ENCODE measurements at regions not wholly inside any gene's neighbourhood (a gene's known extent, or its start where the extent isn't known, plus 50 kb on each side); places are given as distances from the start of the nearest gene placed in this dataset.

DNA sequence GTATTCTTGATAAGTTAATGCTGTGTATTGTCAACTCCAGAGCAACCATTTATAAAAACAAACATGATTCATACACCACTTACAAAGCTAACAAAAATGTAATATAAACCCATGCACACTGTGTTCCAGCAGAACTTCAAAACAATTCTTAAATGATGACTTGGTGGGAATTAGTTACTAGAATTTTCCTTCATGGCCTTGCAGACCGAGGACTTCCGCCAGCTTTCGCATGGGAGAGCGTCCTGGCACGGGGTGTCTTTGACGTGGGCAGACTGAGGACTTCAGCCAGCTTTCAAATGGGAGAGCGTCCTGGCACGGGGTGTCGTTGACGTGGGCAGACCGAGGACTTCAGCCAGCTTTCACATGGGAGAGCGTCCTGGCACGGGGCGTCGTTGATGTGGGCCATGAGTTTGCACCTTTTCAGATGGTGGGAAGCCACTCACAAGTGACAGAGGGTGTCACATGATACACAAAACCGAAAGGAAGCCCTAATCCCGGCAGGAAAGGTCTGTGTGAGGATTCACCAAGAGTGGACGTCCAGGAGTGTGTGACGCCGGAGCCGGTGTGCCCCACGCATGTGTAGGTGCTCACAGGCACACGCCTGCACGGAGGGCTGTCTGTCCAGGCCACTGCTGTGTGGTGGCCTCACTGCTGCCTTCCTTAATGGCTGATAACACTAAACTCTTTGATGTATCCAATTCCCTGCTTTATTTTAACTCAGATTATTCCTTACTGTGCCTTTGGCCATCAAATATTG, 211.3 kb upstream of the IRX4 start:
- H3K36me3 ChIP-seq (ENCODE audit: low read depth, low read length): no peaks in the 10 kb centered on the region
- no peaks in the 10 kb centered on the region for H4K20me1 ChIP-seq (ENCODE audit: low read length)
- no peaks in the 10 kb centered on the region for H3K79me2 ChIP-seq (ENCODE audit: low read length)
- POLR2A ChIA-PET (ENCODE audit: unreplicated experiment): no interaction called here
- no peak overlapping the region for H3K4me2 ChIP-seq (ENCODE audit: low read length)
- no TSS peak for BruUV-seq (replicated peaks)
- no peak overlapping the region for H3K9ac ChIP-seq (ENCODE audit: low read length)
- TF ChIP-seq EZH2phosphoT487 (IDR thresholded peaks at IDR 0.05; ENCODE audit: borderline replicate concordance, low read length): no peak
- TF ChIP-seq, protein P1, sequence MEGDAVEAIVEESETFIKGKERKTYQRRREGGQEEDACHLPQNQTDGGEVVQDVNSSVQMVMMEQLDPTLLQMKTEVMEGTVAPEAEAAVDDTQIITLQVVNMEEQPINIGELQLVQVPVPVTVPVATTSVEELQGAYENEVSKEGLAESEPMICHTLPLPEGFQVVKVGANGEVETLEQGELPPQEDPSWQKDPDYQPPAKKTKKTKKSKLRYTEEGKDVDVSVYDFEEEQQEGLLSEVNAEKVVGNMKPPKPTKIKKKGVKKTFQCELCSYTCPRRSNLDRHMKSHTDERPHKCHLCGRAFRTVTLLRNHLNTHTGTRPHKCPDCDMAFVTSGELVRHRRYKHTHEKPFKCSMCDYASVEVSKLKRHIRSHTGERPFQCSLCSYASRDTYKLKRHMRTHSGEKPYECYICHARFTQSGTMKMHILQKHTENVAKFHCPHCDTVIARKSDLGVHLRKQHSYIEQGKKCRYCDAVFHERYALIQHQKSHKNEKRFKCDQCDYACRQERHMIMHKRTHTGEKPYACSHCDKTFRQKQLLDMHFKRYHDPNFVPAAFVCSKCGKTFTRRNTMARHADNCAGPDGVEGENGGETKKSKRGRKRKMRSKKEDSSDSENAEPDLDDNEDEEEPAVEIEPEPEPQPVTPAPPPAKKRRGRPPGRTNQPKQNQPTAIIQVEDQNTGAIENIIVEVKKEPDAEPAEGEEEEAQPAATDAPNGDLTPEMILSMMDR (conservative IDR thresholded peaks at IDR 0.05; ENCODE audit: low read depth, low read length): no peak
- no peak for TF ChIP-seq EZH2 (IDR thresholded peaks at IDR 0.05; ENCODE audit: low read length, unreplicated experiment)
- H3K4me3 ChIP-seq (ENCODE audit: low read length): no peak overlapping the region
- intact Hi-C loops (cut with micrococcal nuclease): no loop called here
- peaks cover 3% of the 10 kb centered on the region; the same call in 1 of the 2 replicates for H3K4me1 ChIP-seq (ENCODE audit: insufficient read depth, low read length)
- no peak overlapping the region for H2AFZ ChIP-seq (ENCODE audit: low read length)
- peak overlapping the region; percentile 49; the same call in 1 of the 2 replicates for H3K27ac ChIP-seq (ENCODE audit: low read length)
- ATAC-seq (peak; percentile 54), DNase-seq (peak; percentile 65)
- CTCF ChIA-PET: no interaction called here
- H3K9me2 ChIP-seq (replicated peaks; ENCODE audit: low read length): no peaks in the 10 kb centered on the region
- H3K9me3 ChIP-seq (ENCODE audit: low read length): no peaks in the 10 kb centered on the region
- H3K27me3 ChIP-seq (ENCODE audit: low read length): no peaks in the 10 kb centered on the region
- H3F3A ChIP-seq (ENCODE audit: low read length, unreplicated experiment): no peaks in the 10 kb centered on the region

DNA sequence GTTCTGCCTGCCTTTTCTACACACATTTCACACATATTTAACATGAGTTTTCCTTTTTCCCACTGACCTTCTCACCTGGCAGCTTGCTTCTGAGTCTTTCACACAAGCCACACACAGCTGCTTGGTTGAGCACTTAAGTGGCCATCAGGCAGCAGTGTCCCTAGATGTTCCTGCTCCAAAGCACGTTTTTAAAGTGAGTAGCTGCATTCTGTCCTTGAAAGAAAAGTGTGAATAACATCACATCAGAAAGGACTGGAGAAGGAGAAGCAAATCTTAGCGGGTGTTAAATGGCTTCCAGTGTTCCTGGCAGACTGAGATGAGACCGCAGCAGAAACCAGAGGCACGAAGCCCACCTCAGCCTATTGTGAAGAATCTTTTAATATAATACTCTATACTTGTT, 209.2 kb upstream of the IRX4 start:
- Histone ChIP-seq H3K27me3 (ENCODE audit: low read length) (no peaks in the 10 kb centered on the region), H3K9ac (ENCODE audit: low read length) (no peak overlapping the region), H3K27ac (ENCODE audit: low read length) (no peak overlapping the region), H3K36me3 (ENCODE audit: low read depth, low read length) (no peaks in the 10 kb centered on the region), H3K4me3 (ENCODE audit: low read length) (no peak overlapping the region), H3F3A (ENCODE audit: low read length, unreplicated experiment) (no peaks in the 10 kb centered on the region), H3K9me3 (ENCODE audit: low read length) (no peaks in the 10 kb centered on the region), H3K9me2 (replicated peaks; ENCODE audit: low read length) (no peaks in the 10 kb centered on the region), H3K79me2 (ENCODE audit: low read length) (no peaks in the 10 kb centered on the region), H2AFZ (ENCODE audit: low read length) (no peak overlapping the region), H4K20me1 (ENCODE audit: low read length) (no peaks in the 10 kb centered on the region), H3K4me1 (ENCODE audit: insufficient read depth, low read length) (peaks cover 3% of the 10 kb centered on the region; the same call in 1 of the 2 replicates), H3K4me2 (ENCODE audit: low read length) (no peak overlapping the region)
- CTCF ChIA-PET: no interaction called here
- TF ChIP-seq, protein P1 (conservative IDR thresholded peaks at IDR 0.05; ENCODE audit: low read depth, low read length): no peak
- TF ChIP-seq EZH2phosphoT487 (IDR thresholded peaks at IDR 0.05; ENCODE audit: borderline replicate concordance, low read length) (no peak), EZH2 (IDR thresholded peaks at IDR 0.05; ENCODE audit: low read length, unreplicated experiment) (no peak)
- intact Hi-C loops (cut with micrococcal nuclease): no loop called here
- DNase-seq: no peak
- POLR2A ChIA-PET (ENCODE audit: unreplicated experiment): no interaction called here
- BruUV-seq (replicated peaks): no TSS peak
- ATAC-seq: no peak

GRCh38 chr5:2087980-2088379, 205.3 kb upstream of the IRX4 start:
- TF ChIP-seq EZH2phosphoT487 (IDR thresholded peaks at IDR 0.05; ENCODE audit: borderline replicate concordance, low read length) (no peak), EZH2 (IDR thresholded peaks at IDR 0.05; ENCODE audit: low read length, unreplicated experiment) (no peak)
- TF ChIP-seq, protein P1 (conservative IDR thresholded peaks at IDR 0.05; ENCODE audit: low read depth, low read length): no peak
- Histone ChIP-seq H3K4me1 (ENCODE audit: insufficient read depth, low read length) (no peaks in the 10 kb centered on the region), H3K79me2 (ENCODE audit: low read length) (no peaks in the 10 kb centered on the region), H3K4me2 (ENCODE audit: low read length) (no peak overlapping the region), H3K27me3 (ENCODE audit: low read length) (0 out of 2 replicates have a peak, but pooled peaks cover 3% of the 10 kb centered on the region), H3K27ac (ENCODE audit: low read length) (no peak overlapping the region), H3K36me3 (ENCODE audit: low read depth, low read length) (no peaks in the 10 kb centered on the region), H4K20me1 (ENCODE audit: low read length) (no peaks in the 10 kb centered on the region), H2AFZ (ENCODE audit: low read length) (no peak overlapping the region), H3K9ac (ENCODE audit: low read length) (no peak overlapping the region), H3K4me3 (ENCODE audit: low read length) (no peak overlapping the region), H3K9me3 (ENCODE audit: low read length) (no peaks in the 10 kb centered on the region), H3F3A (ENCODE audit: low read length, unreplicated experiment) (no peaks in the 10 kb centered on the region), H3K9me2 (replicated peaks; ENCODE audit: low read length) (no peaks in the 10 kb centered on the region)
- ATAC-seq (no peak), DNase-seq (no peak)
- no TSS peak for BruUV-seq (replicated peaks)
- CTCF ChIA-PET: no interaction called here
- intact Hi-C loops (cut with micrococcal nuclease): no loop called here
- POLR2A ChIA-PET (ENCODE audit: unreplicated experiment): no interaction called here
